ENCODE measurements at regions not wholly inside any gene's neighbourhood (a gene's known extent, or its start where the extent isn't known, plus 50 kb on each side); places are given as distances from the start of the nearest gene placed in this dataset.

DNA sequence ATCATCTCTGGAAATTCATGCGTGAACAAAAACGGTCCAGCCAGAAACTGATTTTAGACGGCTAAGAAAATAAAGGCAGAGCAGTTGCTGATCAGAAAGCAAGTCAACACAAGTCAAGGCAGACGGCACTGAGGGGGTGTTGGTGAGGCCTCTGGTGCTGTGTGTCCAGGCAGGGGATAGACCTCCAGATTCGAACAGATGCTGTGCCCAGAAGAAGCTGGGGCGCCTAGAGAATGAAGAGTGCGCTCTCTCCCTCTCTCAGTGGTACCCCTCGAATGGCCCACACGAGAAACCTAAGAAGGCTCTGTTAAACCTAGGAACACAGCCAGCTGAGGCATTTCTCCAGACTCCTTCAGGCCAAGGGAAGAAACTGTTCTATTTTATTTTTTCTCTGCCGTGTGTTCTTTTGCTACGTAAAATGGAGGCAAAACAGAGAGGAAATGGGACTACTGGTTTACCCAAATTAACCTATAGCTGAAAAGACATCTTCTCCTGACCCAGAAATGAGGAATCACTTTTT is 178.3 kb downstream of the PMP22 start:
- Mint-ChIP-seq H3K36me3 (ENCODE audit: insufficient read depth) (no peaks in the 10 kb centered on the region), H3K4me1 (ENCODE audit: low read depth) (peaks cover 2% of the 10 kb centered on the region), H3K9me3 (ENCODE audit: low read depth) (no peaks in the 10 kb centered on the region), H3K27ac (no peak overlapping the region), H3K4me3 (ENCODE audit: low read depth) (no peak overlapping the region), H3K27me3 (peaks cover 9% of the 10 kb centered on the region)
- TF ChIP-seq, protein P1, sequence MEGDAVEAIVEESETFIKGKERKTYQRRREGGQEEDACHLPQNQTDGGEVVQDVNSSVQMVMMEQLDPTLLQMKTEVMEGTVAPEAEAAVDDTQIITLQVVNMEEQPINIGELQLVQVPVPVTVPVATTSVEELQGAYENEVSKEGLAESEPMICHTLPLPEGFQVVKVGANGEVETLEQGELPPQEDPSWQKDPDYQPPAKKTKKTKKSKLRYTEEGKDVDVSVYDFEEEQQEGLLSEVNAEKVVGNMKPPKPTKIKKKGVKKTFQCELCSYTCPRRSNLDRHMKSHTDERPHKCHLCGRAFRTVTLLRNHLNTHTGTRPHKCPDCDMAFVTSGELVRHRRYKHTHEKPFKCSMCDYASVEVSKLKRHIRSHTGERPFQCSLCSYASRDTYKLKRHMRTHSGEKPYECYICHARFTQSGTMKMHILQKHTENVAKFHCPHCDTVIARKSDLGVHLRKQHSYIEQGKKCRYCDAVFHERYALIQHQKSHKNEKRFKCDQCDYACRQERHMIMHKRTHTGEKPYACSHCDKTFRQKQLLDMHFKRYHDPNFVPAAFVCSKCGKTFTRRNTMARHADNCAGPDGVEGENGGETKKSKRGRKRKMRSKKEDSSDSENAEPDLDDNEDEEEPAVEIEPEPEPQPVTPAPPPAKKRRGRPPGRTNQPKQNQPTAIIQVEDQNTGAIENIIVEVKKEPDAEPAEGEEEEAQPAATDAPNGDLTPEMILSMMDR (IDR thresholded peaks at IDR 0.05; ENCODE audit: unreplicated experiment) = no peak
- no peak for DNase-seq (ENCODE audit: low spot score, unreplicated experiment)

- Mint-ChIP-seq H3K27ac (no peak overlapping the region), H3K27me3 (peaks cover 9% of the 10 kb centered on the region)
These were observed 179.0 kb downstream of the PMP22 start for GRCh38 chr17:15085890-15086677.

DNA sequence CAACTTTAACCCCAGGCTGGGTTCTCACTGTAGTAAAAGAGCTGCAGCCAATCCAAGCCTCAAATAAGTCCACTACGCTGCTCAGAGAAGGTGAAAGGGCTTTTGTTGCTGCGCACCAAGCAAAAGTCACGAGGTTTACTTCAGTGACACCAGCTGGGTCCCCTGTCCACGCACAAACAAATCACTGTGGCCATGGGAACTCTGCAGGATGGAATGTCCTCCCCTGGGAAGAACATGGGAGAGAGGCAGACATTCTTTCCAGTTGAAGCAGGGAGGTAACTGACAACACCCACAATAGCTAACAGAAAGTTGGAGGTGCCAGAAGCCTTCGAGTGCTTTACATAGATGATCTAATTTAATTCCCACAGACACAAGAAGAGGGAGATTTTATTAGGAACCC is 181.9 kb downstream of the PMP22 start:
- no peak for DNase-seq (ENCODE audit: low spot score, unreplicated experiment)
- H3K4me3 Mint-ChIP-seq (ENCODE audit: low read depth) = no peak overlapping the region
- peaks cover 3% of the 10 kb centered on the region for H3K9me3 Mint-ChIP-seq (ENCODE audit: low read depth)
- no peaks in the 10 kb centered on the region for H3K4me1 Mint-ChIP-seq (ENCODE audit: low read depth)
- H3K27me3 Mint-ChIP-seq = peaks cover 12% of the 10 kb centered on the region
- no peaks in the 10 kb centered on the region for H3K36me3 Mint-ChIP-seq (ENCODE audit: insufficient read depth)
- TF ChIP-seq, protein P1 (IDR thresholded peaks at IDR 0.05; ENCODE audit: unreplicated experiment) = no peak
- H3K27ac Mint-ChIP-seq = no peak overlapping the region

More at GRCh38 chr17:15085890-15086677, 179.0 kb downstream of the PMP22 start:
- TF ChIP-seq, protein P1 (IDR thresholded peaks at IDR 0.05; ENCODE audit: unreplicated experiment) = no peak
- no peak for DNase-seq (ENCODE audit: low spot score, unreplicated experiment)
- peaks cover 2% of the 10 kb centered on the region for H3K4me1 Mint-ChIP-seq (ENCODE audit: low read depth)
- H3K9me3 Mint-ChIP-seq (ENCODE audit: low read depth) = no peaks in the 10 kb centered on the region
- no peaks in the 10 kb centered on the region for H3K36me3 Mint-ChIP-seq (ENCODE audit: insufficient read depth)
- H3K4me3 Mint-ChIP-seq (ENCODE audit: low read depth) = no peak overlapping the region

DNA sequence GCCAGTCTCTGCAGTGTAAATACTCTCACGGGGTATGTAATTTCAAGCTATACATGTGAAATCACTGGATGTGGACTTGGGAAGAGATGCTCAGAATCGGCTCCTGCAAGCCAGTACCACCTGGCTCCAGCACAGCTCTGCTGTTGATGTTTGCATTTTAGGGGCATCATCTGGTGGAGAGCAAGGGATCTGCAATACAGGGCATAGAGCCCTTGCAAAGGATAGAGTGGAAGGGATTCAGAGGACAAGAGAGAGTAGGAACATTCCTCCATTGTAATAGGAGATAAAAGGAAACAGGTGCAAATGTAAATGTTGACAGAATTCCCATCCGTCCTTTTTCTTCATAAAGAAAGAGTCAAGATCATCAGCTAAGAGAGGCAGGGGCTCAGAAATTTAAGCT is 184.1 kb downstream of the PMP22 start:
- Mint-ChIP-seq H3K27ac (no peak overlapping the region), H3K4me3 (ENCODE audit: low read depth) (no peak overlapping the region), H3K36me3 (ENCODE audit: insufficient read depth) (no peaks in the 10 kb centered on the region), H3K4me1 (ENCODE audit: low read depth) (no peaks in the 10 kb centered on the region), H3K27me3 (peaks cover 9% of the 10 kb centered on the region), H3K9me3 (ENCODE audit: low read depth) (peaks cover 3% of the 10 kb centered on the region)
- TF ChIP-seq, protein P1 (IDR thresholded peaks at IDR 0.05; ENCODE audit: unreplicated experiment) = no peak
- DNase-seq (ENCODE audit: low spot score, unreplicated experiment) = no peak

DNA sequence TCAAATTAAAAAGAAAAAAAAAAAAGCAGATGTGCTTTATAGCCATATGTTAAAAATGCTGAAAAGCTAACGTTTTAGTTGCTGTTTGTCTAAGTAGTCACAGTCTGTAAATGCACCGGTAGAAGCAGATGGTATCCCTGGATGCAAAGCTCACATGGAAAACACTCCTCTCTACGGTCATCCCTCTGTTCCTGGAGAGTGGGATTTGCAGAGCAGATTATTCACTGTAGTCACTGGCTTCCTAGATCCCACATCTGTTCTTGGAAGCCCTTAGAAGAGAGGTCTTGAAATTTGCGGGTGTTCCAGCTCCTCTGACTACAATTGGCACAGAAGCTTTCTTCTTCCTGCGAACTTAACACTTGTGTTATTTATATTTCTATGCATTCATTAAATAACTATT is 186.6 kb downstream of the PMP22 start:
- H3K36me3 Mint-ChIP-seq (ENCODE audit: insufficient read depth) = no peaks in the 10 kb centered on the region
- no peak overlapping the region for H3K27ac Mint-ChIP-seq
- TF ChIP-seq, protein P1 (IDR thresholded peaks at IDR 0.05; ENCODE audit: unreplicated experiment) = no peak
- H3K9me3 Mint-ChIP-seq (ENCODE audit: low read depth) = peaks cover 3% of the 10 kb centered on the region
- H3K27me3 Mint-ChIP-seq = peaks cover 14% of the 10 kb centered on the region
- no peaks in the 10 kb centered on the region for H3K4me1 Mint-ChIP-seq (ENCODE audit: low read depth)
- no peak for DNase-seq (ENCODE audit: low spot score, unreplicated experiment)
- no peak overlapping the region for H3K4me3 Mint-ChIP-seq (ENCODE audit: low read depth)
